RWPE1 (cell line): ENCODE measurements at regions not wholly inside any gene's neighbourhood (a gene's known extent, or its start where the extent isn't known, plus 50 kb on each side); places are given as distances from the start of the nearest gene placed in this dataset.

ENCODE experiments used
- CTCF ChIA-PET: fragments of 350-600 bp; sonication (Branson Sonifier 250); formaldehyde crosslinking; extraction: SDS; loops from one replicate; lab custom pipeline; 2021; lab: Yijun Ruan, JAX
- POLR2A ChIA-PET: fragments of 400-600 bp; formaldehyde crosslinking; extraction: SDS; loops from one replicate; lab custom pipeline; 2020; ENCODE audit warnings: antibody characterized with exemption; ENCODE audit not compliant: low non-redundant PET; lab: Yijun Ruan, JAX
- DNase-seq: peaks from one replicate; pipeline ENCODE4 v3.0.0; 2012; ENCODE audit warnings: low spot score
- H3K27ac ChIP-seq: fragments of 450-650 bp; 2 replicates; pipeline ENCODE4 v1.5.1; 2017
- CTCF ChIP-seq: fragments of 450-650 bp; conservative IDR thresholded peaks from 2 replicates; pipeline ENCODE4 v1.5.1; 2017; ENCODE audit warnings: low read depth, mild to moderate bottlenecking

GRCh38 chr18:76057386-76057785 lies 437.7 kb downstream of the ZNF516 start:
- ChIA-PET CTCF (interaction anchor here (0.6 kb wide), 1 partner anchor 204 kb away, joined by 3 read pairs; no protein-coding TSS in a partner anchor), POLR2A (no interaction called here)
- TF ChIP-seq CTCF: no peak
- no peak for DNase-seq
- no peak overlapping the region for H3K27ac ChIP-seq

- no peak overlapping the region for H3K27ac ChIP-seq
- CTCF ChIA-PET: interaction anchor here (0.6 kb wide), 1 partner anchor 205 kb away, joined by 3 read pairs; no protein-coding TSS in a partner anchor
- TF ChIP-seq CTCF: no peak
- POLR2A ChIA-PET: no interaction called here
- no peak for DNase-seq
Observed at GRCh38 chr18:76056471-76057110, 438.5 kb downstream of the ZNF516 start.

- ChIA-PET POLR2A (no interaction called here), CTCF (no interaction called here)
- H3K27ac ChIP-seq: no peak overlapping the region
- TF ChIP-seq CTCF: no peak
- DNase-seq: no peak
Observed at GRCh38 chr18:76055578-76055977, 439.5 kb downstream of the ZNF516 start.

GRCh38 chr18:76055025-76055424 lies 440.0 kb downstream of the ZNF516 start:
- ChIA-PET CTCF (no interaction called here), POLR2A (no interaction called here)
- no peak for TF ChIP-seq CTCF
- DNase-seq: no peak
- no peak overlapping the region for H3K27ac ChIP-seq

GRCh38 chr18:76054156-76054555 lies 440.9 kb downstream of the ZNF516 start:
- no peak for TF ChIP-seq CTCF
- no peak for DNase-seq
- H3K27ac ChIP-seq: no peak overlapping the region
- POLR2A ChIA-PET: no interaction called here
- CTCF ChIA-PET: no interaction called here

GRCh38 chr18:76053551-76053950 lies 441.5 kb downstream of the ZNF516 start:
- POLR2A ChIA-PET: no interaction called here

More at GRCh38 chr18:76053551-76053950, 441.5 kb downstream of the ZNF516 start:
- H3K27ac ChIP-seq: no peak overlapping the region
- CTCF ChIA-PET: no interaction called here
- TF ChIP-seq CTCF: no peak
- DNase-seq: no peak
